ENCODE measurements at regions not wholly inside any gene's neighbourhood (a gene's known extent, or its start where the extent isn't known, plus 50 kb on each side); places are given as distances from the start of the nearest gene placed in this dataset.

DNA sequence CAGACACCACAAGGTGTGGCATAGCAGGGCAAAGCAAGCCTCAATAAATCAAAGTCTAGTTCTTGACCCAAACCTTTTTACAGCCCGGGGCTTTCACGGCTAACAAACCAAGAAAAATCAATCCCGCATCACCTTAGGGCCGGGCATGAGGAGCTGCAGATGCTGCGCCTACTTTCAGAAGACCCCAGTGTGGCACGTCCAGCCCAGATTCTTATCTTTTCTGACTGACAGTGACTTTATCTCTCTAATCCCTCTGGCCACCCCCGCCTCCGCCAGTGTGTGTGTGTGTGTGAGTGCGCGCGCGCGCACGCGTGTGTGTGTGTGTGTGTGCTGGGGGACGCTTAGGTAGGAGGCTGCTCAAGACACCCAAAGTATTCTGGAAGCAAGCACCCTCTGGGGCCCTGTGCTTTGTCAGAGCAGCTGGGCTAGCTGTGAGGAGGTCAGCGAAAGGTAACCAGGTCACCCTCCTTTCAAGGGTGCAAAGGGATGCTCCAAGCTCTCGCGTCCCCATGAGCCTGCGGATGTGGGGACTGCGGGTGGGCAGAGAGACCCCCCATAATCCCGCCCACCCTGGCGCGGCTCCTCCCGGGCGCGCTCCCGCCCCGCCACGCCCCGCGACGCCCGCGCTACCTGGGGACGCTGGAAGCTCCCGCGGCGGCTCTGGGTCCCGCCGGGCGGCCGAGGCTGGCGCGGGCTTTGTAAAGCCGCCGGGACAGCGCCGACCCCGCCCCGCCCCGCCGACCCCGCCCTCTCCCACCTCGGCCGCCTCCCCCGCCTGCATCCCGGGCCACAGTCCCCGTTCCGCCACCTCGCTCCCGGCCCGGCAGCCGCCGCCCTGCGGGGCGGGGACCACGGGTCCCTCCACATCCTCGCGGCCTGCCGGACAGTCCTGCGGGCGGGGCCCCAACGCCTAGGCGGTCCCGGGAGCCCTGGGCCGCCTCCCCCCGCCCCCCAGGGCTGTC lies 57.1 kb upstream of the RHOBTB1 start (continued):
- TF ChIP-seq ATF7 (IDR thresholded peaks at IDR 0.05) (no peak), ATF7 (CRISPR knock-in tag; IDR thresholded peaks at IDR 0.05) (no peak), KMT2A (CRISPR knock-in tag; IDR thresholded peaks at IDR 0.05) (peak; percentile 46; the same call in 1 of the 2 replicates), RARA (CRISPR knock-in tag; IDR thresholded peaks at IDR 0.05) (peak; percentile 52; the same call in 1 of the 2 replicates), FOXK1 (CRISPR knock-in tag; IDR thresholded peaks at IDR 0.05; ENCODE audit: borderline replicate concordance, low read depth) (0 out of 2 replicates have a peak, but pooled peaks have one; percentile 34), HMGXB4 (CRISPR knock-in tag; IDR thresholded peaks at IDR 0.05; ENCODE audit: borderline replicate concordance in 1 of 2, low read depth in 1 of 2) (peak; percentile 14 to 29; a peak in 1 of 4 replicates), NR2F2 (IDR thresholded peaks at IDR 0.05; ENCODE audit: borderline replicate concordance, low read depth) (no peak), ZBTB7B (CRISPR knock-in tag; IDR thresholded peaks at IDR 0.05) (peak; percentile 77), HDAC1 (CRISPR knock-in tag; IDR thresholded peaks at IDR 0.05) (peak; percentile 51; the same call in 1 of the 2 replicates), ZBTB2 (CRISPR knock-in tag; IDR thresholded peaks at IDR 0.05; ENCODE audit: low read depth) (no peak), ARNT2 (CRISPR knock-in tag; IDR thresholded peaks at IDR 0.05; ENCODE audit: low read depth) (peak; percentile 28; the same call in 1 of the 2 replicates)
- TF ChIP-seq, protein P1, sequence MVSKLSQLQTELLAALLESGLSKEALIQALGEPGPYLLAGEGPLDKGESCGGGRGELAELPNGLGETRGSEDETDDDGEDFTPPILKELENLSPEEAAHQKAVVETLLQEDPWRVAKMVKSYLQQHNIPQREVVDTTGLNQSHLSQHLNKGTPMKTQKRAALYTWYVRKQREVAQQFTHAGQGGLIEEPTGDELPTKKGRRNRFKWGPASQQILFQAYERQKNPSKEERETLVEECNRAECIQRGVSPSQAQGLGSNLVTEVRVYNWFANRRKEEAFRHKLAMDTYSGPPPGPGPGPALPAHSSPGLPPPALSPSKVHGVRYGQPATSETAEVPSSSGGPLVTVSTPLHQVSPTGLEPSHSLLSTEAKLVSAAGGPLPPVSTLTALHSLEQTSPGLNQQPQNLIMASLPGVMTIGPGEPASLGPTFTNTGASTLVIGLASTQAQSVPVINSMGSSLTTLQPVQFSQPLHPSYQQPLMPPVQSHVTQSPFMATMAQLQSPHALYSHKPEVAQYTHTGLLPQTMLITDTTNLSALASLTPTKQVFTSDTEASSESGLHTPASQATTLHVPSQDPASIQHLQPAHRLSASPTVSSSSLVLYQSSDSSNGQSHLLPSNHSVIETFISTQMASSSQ (IDR thresholded peaks at IDR 0.05; ENCODE audit: low read depth), result no peak
- TF ChIP-seq, protein P1 (CRISPR knock-in tag; IDR thresholded peaks at IDR 0.05; ENCODE audit: borderline replicate concordance), result peak; percentile 42; the same call in 1 of the 2 replicates
- TF ChIP-seq, protein P2, sequence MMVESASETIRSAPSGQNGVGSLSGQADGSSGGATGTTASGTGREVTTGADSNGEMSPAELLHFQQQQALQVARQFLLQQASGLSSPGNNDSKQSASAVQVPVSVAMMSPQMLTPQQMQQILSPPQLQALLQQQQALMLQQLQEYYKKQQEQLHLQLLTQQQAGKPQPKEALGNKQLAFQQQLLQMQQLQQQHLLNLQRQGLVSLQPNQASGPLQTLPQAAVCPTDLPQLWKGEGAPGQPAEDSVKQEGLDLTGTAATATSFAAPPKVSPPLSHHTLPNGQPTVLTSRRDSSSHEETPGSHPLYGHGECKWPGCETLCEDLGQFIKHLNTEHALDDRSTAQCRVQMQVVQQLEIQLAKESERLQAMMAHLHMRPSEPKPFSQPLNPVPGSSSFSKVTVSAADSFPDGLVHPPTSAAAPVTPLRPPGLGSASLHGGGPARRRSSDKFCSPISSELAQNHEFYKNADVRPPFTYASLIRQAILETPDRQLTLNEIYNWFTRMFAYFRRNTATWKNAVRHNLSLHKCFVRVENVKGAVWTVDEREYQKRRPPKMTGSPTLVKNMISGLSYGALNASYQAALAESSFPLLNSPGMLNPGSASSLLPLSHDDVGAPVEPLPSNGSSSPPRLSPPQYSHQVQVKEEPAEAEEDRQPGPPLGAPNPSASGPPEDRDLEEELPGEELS (CRISPR knock-in tag; IDR thresholded peaks at IDR 0.05), result peak; percentile 55
